ENCODE measurements at regions not wholly inside any gene's neighbourhood (a gene's known extent, or its start where the extent isn't known, plus 50 kb on each side); places are given as distances from the start of the nearest gene placed in this dataset.

DNA sequence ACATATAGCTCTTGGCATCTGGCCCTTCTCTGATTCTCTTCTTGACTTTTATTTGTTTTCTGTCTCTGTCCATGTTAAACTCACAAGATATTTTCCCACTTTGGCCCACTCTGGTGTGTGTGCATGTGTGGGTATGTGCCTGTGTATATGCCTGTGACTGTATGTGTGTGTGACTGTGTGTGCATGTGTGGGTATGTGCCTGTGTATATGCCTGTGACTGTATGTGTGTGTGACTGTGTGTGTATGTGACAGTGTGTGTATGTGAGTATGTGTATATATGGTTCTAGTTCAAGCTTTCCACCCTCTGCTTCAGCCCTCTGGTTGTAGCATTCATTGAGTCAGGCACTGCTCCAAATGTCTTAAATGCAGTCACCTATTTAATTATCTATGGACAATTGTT is 88.6 kb upstream of the GGTLC1 start:
- DNase-seq (ENCODE audit: low spot score): no peak
- TF ChIP-seq CTCF (IDR thresholded peaks at IDR 0.05): no peak
- no peak for TF ChIP-seq POLR2A (IDR thresholded peaks at IDR 0.05)
- no peak for TF ChIP-seq POLR2AphosphoS5 (IDR thresholded peaks at IDR 0.05)
- Histone ChIP-seq H3K27me3 (replicated peaks; ENCODE audit: insufficient read depth) (no peaks in the 10 kb centered on the region), H3K36me3 (no peaks in the 10 kb centered on the region), H3K27ac (no peak overlapping the region), H3K9me3 (no peaks in the 10 kb centered on the region), H3K4me3 (no peak overlapping the region), H3K4me1 (replicated peaks) (no peaks in the 10 kb centered on the region)
- intact Hi-C loops (cut with DNase I): no loop called here

DNA sequence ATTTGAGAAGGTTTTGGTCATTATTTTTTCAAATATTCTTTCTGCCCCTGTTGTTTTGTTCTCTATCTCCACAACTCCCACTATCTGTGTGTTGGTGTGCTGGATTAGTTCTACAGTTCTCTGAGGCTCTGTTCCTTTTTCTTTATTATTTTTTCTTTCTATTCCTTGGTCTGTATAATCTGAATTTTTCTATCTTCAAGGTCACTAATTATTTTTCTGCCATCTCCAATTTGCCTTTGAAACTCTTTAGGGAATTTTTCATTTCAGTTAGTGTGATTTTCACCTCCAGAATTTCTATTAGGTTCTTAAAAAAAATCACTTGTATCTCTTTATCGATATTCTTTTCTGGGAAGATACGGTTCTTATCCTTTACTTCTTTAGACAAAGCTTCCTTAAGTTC is 82.1 kb upstream of the GGTLC1 start:
- 97% methylated on average over 2 of the region's 2 CpGs for WGBS
- intact Hi-C loops (cut with DNase I): no loop called here
- no peak for DNase-seq (ENCODE audit: low spot score)

DNA sequence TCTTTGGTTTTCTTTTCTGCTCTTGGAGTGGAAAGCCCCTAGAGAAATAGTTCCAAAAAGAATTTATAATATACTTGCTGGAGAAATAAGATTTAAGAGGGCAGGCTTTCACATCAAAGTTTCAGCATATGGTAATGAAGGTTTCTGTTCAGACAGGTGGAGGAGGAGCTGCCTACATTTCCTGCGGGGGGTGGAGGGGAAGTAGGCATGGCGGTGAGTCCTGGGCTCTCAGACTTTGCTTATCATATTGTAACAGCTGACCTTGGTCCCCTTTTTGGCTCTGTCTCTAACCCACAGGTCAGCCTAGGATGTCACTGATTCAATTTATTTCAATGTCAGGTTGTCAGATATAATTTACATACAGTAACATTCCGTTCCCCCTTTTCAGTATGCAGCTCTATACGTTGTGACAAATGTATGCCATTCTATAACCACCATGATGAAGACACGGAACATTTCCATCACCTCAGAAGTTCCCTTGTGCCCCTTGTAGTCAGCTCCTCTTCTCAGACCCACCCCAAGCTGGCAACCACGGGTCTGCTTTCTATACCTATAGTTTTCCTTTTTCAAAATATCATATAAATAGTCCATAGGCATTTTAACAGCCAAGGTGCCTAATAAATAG is 77.6 kb upstream of the GGTLC1 start:
- Histone ChIP-seq H3K4me1 (replicated peaks) (no peaks in the 10 kb centered on the region), H3K9me3 (no peaks in the 10 kb centered on the region), H3K36me3 (no peaks in the 10 kb centered on the region), H3K4me3 (no peak overlapping the region), H3K27ac (no peak overlapping the region), H3K27me3 (replicated peaks; ENCODE audit: insufficient read depth) (no peaks in the 10 kb centered on the region)
- no peak for TF ChIP-seq CTCF (IDR thresholded peaks at IDR 0.05)
- TF ChIP-seq POLR2A (IDR thresholded peaks at IDR 0.05): no peak
- no peak for TF ChIP-seq POLR2AphosphoS5 (IDR thresholded peaks at IDR 0.05)
- DNase-seq (ENCODE audit: low spot score): no peak
- intact Hi-C loops (cut with DNase I): no loop called here
- 55% methylated on average over 6 of the region's 6 CpGs for WGBS

More for the DNA sequence above, 82.1 kb upstream of the GGTLC1 start:
- H3K27me3 ChIP-seq (replicated peaks; ENCODE audit: insufficient read depth): no peaks in the 10 kb centered on the region
- H3K27ac ChIP-seq: no peak overlapping the region
- H3K9me3 ChIP-seq: no peaks in the 10 kb centered on the region
- H3K4me1 ChIP-seq (replicated peaks): no peaks in the 10 kb centered on the region
- no peak for TF ChIP-seq POLR2A (IDR thresholded peaks at IDR 0.05)
- no peak for TF ChIP-seq CTCF (IDR thresholded peaks at IDR 0.05)
- no peak for TF ChIP-seq POLR2AphosphoS5 (IDR thresholded peaks at IDR 0.05)
- H3K4me3 ChIP-seq: no peak overlapping the region
- no peaks in the 10 kb centered on the region for H3K36me3 ChIP-seq

DNA sequence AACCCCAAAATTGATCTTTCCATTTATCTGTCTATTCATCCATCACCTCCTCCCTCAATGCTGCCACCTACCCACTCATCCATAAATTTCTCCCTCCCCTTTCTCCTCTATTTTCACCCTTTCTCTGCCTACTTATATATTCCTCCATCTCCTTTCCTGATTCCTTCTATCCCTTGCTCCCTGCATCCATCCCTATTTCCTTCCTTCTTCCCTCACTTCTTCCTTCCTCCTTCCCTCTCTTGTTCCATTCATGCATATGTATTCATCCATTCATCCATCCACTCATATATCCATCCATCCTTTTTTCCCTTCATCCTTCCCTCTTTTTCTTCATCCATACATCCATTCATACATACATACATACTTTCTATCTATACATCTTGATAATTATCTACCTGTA is 76.3 kb upstream of the GGTLC1 start:
- no peaks in the 10 kb centered on the region for H3K9me3 ChIP-seq
- TF ChIP-seq CTCF (IDR thresholded peaks at IDR 0.05) (no peak), POLR2AphosphoS5 (IDR thresholded peaks at IDR 0.05) (no peak), POLR2A (IDR thresholded peaks at IDR 0.05) (no peak)

DNA sequence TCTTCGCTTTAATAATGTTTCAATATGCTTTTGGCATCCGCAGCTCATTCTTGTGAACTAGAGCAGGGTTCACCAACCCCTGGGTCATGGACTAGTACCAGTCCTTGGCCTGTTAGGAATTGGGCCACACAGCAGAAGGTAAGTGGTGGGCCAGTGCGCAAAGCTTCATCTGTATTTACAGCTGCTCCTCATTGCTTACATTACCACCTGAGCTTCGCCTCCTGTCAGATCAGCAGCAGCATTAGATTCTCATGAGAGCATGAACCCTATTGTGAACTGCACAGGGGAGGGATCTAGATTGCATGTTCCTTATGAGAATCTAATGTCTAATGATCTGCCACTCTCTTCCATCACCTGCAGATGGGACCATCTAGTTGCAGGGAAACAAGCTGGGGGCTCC is 75.5 kb upstream of the GGTLC1 start:
- Histone ChIP-seq H3K9me3 (no peaks in the 10 kb centered on the region), H3K27me3 (replicated peaks; ENCODE audit: insufficient read depth) (no peaks in the 10 kb centered on the region), H3K36me3 (no peaks in the 10 kb centered on the region), H3K4me1 (replicated peaks) (no peaks in the 10 kb centered on the region), H3K27ac (no peak overlapping the region), H3K4me3 (no peak overlapping the region)
- intact Hi-C loops (cut with DNase I): no loop called here
- TF ChIP-seq CTCF (IDR thresholded peaks at IDR 0.05): no peak
- TF ChIP-seq POLR2A (IDR thresholded peaks at IDR 0.05): no peak
- TF ChIP-seq POLR2AphosphoS5 (IDR thresholded peaks at IDR 0.05): no peak
- DNase-seq (ENCODE audit: low spot score): no peak
- WGBS: 96% methylated on average over 4 of the region's 4 CpGs

More for the DNA sequence above, 76.3 kb upstream of the GGTLC1 start:
- DNase-seq (ENCODE audit: low spot score): no peak
- Histone ChIP-seq H3K4me1 (replicated peaks) (no peaks in the 10 kb centered on the region), H3K27me3 (replicated peaks; ENCODE audit: insufficient read depth) (no peaks in the 10 kb centered on the region), H3K36me3 (no peaks in the 10 kb centered on the region), H3K27ac (no peak overlapping the region), H3K4me3 (no peak overlapping the region)
- intact Hi-C loops (cut with DNase I): no loop called here

Measured in prostate gland (tissue), 2 donors.